HG03442 (cell line): ENCODE measurements at regions not wholly inside any gene's neighbourhood (a gene's known extent, or its start where the extent isn't known, plus 50 kb on each side); places are given as distances from the start of the nearest gene placed in this dataset.

Source experiments
- ATAC-seq: cut with Tn5 transposase; IDR thresholded peaks from one replicate; pipeline ENCODE4 v1.9.1; 2021; ENCODE audit warnings: mild to moderate bottlenecking, moderate library complexity; ENCODE audit not compliant: unreplicated experiment

DNA sequence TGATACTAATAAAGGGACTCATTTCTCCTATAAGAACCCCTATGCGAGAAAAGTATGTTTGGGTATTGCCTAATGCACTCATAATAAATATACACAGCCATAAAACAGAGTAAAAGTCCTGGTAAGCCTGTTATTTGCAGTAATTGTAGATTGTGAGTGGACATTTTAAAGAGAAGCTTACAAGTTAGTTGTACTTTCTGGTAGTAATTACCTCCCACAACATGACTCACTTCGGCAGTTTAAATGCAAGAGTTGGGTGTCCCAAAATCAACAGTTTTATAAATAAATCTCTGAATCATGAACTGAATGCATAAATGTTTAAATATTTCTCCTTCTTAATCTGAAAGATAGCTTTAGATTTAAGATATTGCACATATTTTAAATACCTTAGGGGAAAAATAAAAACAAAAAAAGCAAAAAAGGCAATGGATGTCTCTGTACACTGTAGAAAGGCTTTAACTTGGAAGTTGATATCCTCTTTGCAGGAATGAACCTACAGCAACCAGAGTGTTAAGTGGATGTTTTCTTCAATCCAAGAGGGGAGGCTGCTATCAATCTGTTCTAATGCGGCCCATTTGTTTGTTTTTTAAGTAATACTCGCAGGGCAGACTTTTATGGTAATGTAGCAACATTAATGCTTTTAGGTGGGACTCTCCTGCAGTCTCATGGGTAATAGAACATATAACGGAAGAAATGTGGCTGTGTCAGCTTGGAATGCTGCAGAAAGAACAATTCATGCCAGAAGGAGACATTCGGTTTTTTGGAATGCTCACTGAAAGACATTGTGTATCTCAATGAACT lies 57.3 kb upstream of the ZEB1 start:
- ATAC-seq = no peak

- no peak for ATAC-seq
These were observed 56.3 kb upstream of the ZEB1 start for GRCh38 chr10:31262672-31263071.

GRCh38 chr10:31263903-31264302 lies 55.1 kb upstream of the ZEB1 start:
- ATAC-seq = no peak

GRCh38 chr10:31268444-31269303 lies 50.3 kb upstream of the ZEB1 start:
- no peak for ATAC-seq
